Adrenal gland (tissue), 9 donors: ENCODE measurements at regions not wholly inside any gene's neighbourhood (a gene's known extent, or its start where the extent isn't known, plus 50 kb on each side); places are given as distances from the start of the nearest gene placed in this dataset.

Experiments
- DNase-seq, 7 donors: peaks; one replicate each; pipeline ENCODE4 v3.0.0-alpha.2; 2019 to 2020
- H3K27ac ChIP-seq, 5 donors: fragments of 200-600 bp; sonication (generic) in 4 of 5; 1 replicate in 3 of 5; 2 replicates in 2 of 5; pipeline versions ENCODE4 v1.5.1 to v1.8.0; 2016 to 2020; ENCODE audit warnings: mild to moderate bottlenecking in 1 of 5
- H3K27me3 ChIP-seq: fragments of 200-600 bp; 2 replicates; pipeline ENCODE4 v1.8.0; 2021
- H3K36me3 ChIP-seq, 2 donors: fragments of 200-600 bp; replicated peaks in 1 of 2; 1 replicate in 1 of 2; 2 replicates in 1 of 2; pipeline versions ENCODE4 v1.5.1 to v1.8.0; 2018 to 2022
- H3K4me1 ChIP-seq, 2 donors: fragments of 200-600 bp; replicated peaks in 1 of 2; 1 replicate in 1 of 2; 2 replicates in 1 of 2; pipeline versions ENCODE4 v1.5.1 to v1.8.0; 2018 to 2021
- H3K4me3 ChIP-seq, 4 donors: fragments of 200-600 bp; sonication (generic) in 3 of 4; one replicate each; pipeline ENCODE4 v1.5.1; 2016 to 2018
- H3K9me3 ChIP-seq, 3 donors: fragments of 200-600 bp; sonication (generic) in 1 of 3; replicated peaks in 1 of 3; 1 replicate in 2 of 3; 2 replicates in 1 of 3; pipeline versions ENCODE4 v1.5.1 to v1.8.0; 2016 to 2021
- POLR2A ChIP-seq, 2 donors: fragments of 450-650 bp; IDR thresholded peaks; one replicate each; pipeline ENCODE4 v1.6.1; 2017; ENCODE audit warnings: antibody characterized with exemption in 2 of 2, mild to moderate bottlenecking in 2 of 2, moderate library complexity in 1 of 2
- WGBS, 4 donors: extraction: QIAGEN DNeasy Blood & Tissue Kit in 2 of 4; methylation state at CpG; one replicate each; pipeline versions ENCODE4 v1.1.5 to v1.1.7; 2013 to 2017; 5-methylcytosine and 5-hydroxymethylcytosine counted together
- intact Hi-C, 2 donors: fragments of 100-400 bp; cut with DNase I; formaldehyde crosslinking; loops; one replicate each; pipeline versions ENCODE4 v1.14.1 to v1.15.0; 2022 to 2023
- TF ChIP-seq, protein P1 (sequence below), 6 experiments: fragments of 450-650 bp in 4 of 6; fragments of 200-600 bp in 2 of 6; sonication (generic) in 1 of 6; IDR thresholded peaks; 1 replicate in 5 of 6; 2 replicates in 1 of 6; pipeline versions ENCODE4 v1.5.1 to v1.8.0; 2016 to 2021; ENCODE audit warnings: antibody characterized with exemption in 6 of 6, mild to moderate bottlenecking in 2 of 6, moderate library complexity in 1 of 6
- donor health status: healthy with polysubstance abuse.
- donor health status: Bipolar disorder and iron deficiency.
- donor health status: DM: yes; HTN: yes; CAD: no.
- donor health status: DM: no; HTN: no; CAD: no.
- donor health status: DM: no; HTN: no; CAD: no.

DNA sequence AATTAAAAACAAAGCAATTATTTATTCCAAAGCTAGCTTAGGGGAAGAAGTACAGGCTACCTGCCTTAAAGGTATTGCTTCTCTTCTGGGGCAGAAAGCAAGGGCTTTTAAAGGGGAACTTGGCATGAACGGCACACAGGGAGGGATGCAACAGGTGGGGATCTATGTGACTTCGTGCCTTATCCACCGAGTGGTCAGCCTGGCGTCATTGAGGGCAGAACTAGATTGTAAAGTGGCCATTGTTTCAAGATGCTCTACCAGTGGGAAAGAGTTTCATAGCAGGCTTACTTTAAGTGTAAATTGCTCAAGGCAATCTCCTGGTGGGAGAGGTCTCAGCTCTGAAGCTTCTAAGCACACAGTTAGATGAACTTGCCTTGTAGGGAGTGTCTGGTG is 360.4 kb downstream of the ATP23 start:
- DNase-seq, result no peak
- Histone ChIP-seq H3K9me3 (no peaks in the 10 kb centered on the region), H3K27ac (no peak overlapping the region), H3K4me3 (no peak overlapping the region), H3K36me3 (no peaks in the 10 kb centered on the region), H3K27me3 (no peaks in the 10 kb centered on the region), H3K4me1 (peaks cover 0 to 6% of the 10 kb centered on the region in 2 donors)
- 88 to 95% (median 93%) methylated on average over 4 of the region's 4 CpGs for WGBS, 4 donors
- intact Hi-C loops, result no loop called here
- TF ChIP-seq, protein P1, sequence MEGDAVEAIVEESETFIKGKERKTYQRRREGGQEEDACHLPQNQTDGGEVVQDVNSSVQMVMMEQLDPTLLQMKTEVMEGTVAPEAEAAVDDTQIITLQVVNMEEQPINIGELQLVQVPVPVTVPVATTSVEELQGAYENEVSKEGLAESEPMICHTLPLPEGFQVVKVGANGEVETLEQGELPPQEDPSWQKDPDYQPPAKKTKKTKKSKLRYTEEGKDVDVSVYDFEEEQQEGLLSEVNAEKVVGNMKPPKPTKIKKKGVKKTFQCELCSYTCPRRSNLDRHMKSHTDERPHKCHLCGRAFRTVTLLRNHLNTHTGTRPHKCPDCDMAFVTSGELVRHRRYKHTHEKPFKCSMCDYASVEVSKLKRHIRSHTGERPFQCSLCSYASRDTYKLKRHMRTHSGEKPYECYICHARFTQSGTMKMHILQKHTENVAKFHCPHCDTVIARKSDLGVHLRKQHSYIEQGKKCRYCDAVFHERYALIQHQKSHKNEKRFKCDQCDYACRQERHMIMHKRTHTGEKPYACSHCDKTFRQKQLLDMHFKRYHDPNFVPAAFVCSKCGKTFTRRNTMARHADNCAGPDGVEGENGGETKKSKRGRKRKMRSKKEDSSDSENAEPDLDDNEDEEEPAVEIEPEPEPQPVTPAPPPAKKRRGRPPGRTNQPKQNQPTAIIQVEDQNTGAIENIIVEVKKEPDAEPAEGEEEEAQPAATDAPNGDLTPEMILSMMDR (IDR thresholded peaks at IDR 0.05), result no peak

DNA sequence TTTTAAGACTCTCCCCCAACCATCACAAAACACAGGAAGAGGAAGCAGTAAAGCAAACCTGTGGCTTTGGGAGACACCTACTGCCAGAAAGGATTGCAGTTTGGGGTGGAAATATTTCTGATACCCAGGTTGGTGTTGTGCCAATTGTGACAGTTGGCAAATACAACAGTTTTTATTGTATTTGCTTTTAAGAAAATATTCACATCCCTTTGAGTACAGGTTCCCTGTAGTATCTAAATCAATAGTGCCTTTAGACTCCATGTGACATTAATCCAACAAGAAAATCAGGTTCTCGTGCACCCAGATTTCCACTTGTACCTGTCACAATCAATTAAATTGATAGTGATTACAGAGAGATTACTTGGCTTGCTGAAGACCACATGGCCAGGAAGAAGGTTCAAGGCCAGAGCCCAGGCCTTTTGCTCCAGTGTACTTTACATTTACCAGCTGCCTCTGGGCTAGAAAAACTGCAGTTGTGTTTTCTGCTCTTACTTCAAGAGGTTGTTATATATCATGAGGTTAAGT is 361.2 kb downstream of the ATP23 start:
- Histone ChIP-seq H3K36me3 (no peaks in the 10 kb centered on the region), H3K4me3 (no peak overlapping the region), H3K4me1 (peaks cover 0 to 6% of the 10 kb centered on the region in 2 donors), H3K27me3 (no peaks in the 10 kb centered on the region), H3K27ac (no peak overlapping the region), H3K9me3 (no peaks in the 10 kb centered on the region)
- peak in 6 of 7 donors; percentile 17 to 65 (median 42) for DNase-seq
- no peak for TF ChIP-seq POLR2A (IDR thresholded peaks at IDR 0.05)
- TF ChIP-seq, protein P1 (IDR thresholded peaks at IDR 0.05), result no peak
- 33 to 62% (median 40%) methylated on average over 1 of the region's 1 CpG for WGBS, 4 donors
- intact Hi-C loops, result no loop called here

DNA sequence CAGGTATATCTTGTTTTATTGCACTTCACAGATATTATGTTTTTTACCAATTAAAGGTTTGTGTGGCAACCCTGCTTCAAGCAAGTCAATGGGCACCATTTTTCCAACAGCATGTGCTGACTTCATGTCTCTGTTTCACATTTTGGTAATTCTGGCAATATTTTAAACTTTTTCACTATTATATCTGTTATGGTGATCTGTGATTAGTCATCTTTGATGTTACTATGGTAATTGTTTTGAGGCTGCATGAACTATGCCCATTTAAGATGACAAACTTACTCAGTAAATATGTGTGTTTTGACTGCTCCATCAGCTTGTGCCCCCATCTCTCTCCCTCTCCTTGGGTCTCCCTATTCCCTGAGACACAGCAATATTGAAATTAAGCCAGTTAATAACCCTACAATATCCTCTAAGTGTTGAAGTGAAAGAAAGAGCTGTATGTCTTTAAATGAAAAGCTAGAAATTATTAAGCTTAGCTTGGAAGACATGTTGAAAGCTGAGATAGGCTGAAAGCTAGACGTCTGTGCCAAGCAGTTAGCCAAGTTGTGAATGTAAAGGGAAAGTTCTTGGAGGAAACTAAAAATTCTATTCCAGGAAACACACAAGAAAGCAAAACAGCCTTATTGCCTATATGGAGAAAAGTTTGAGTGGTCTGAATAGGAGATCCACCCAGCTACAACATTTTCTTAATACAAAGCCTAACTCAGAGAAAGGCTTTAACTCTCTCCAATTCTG is 365.1 kb downstream of the ATP23 start:
- Histone ChIP-seq H3K4me3 (no peak overlapping the region), H3K4me1 (peaks cover 5 to 6% of the 10 kb centered on the region in 2 donors), H3K27me3 (no peaks in the 10 kb centered on the region), H3K36me3 (no peaks in the 10 kb centered on the region), H3K9me3 (no peaks in the 10 kb centered on the region), H3K27ac (no peak overlapping the region)
- intact Hi-C loops, result no loop called here
- no peak for TF ChIP-seq POLR2A (IDR thresholded peaks at IDR 0.05)
- TF ChIP-seq, protein P1 (IDR thresholded peaks at IDR 0.05), result no peak
- WGBS, 4 donors, result 14 to 49% (median 34%) methylated on average over 1 of the region's 1 CpG
- DNase-seq, result no peak

DNA sequence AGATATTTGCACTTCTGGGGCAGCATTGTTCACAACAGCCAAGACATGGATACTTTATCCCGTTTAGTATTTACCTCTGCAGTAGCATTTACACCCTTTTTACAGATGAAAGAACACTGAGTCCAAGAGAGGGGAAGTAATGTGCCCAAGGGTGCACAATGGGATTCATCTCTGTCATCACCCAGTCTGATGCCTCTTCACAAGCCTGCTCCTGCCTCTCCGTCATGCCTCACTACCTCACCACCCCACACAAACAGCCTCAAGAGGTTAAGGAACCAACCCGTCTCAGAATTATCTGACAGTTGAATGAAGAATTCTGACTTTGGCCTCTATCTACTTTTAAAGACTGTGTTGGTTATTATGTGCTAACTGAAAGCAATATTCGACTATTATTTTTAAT is 368.4 kb downstream of the ATP23 start:
- WGBS, 4 donors, result 82 to 90% (median 88%) methylated on average over 4 of the region's 4 CpGs
- Histone ChIP-seq H3K9me3 (no peaks in the 10 kb centered on the region), H3K36me3 (no peaks in the 10 kb centered on the region), H3K4me1 (peaks cover 0 to 5% of the 10 kb centered on the region in 2 donors), H3K27ac (no peak overlapping the region), H3K4me3 (no peak overlapping the region), H3K27me3 (no peaks in the 10 kb centered on the region)
- intact Hi-C loops, result no loop called here
- no peak for DNase-seq
- TF ChIP-seq POLR2A (IDR thresholded peaks at IDR 0.05), result no peak
- TF ChIP-seq, protein P1 (IDR thresholded peaks at IDR 0.05), result no peak
